ENCODE measurements at regions not wholly inside any gene's neighbourhood (a gene's known extent, or its start where the extent isn't known, plus 50 kb on each side); places are given as distances from the start of the nearest gene placed in this dataset.

- H3K27ac ChIP-seq (ENCODE audit: low read length), result no peak overlapping the region
- TF ChIP-seq CTCF (IDR thresholded peaks at IDR 0.05; ENCODE audit: low read depth, low read length) (no peak), EZH2phosphoT487 (IDR thresholded peaks at IDR 0.05; ENCODE audit: low read depth) (no peak)
- H3K9ac ChIP-seq (ENCODE audit: low read length), result no peak overlapping the region
- H3K79me2 ChIP-seq (ENCODE audit: low read length), result no peaks in the 10 kb centered on the region
- H3K4me2 ChIP-seq (ENCODE audit: low read length), result no peak overlapping the region
- no peaks in the 10 kb centered on the region for H3K4me1 ChIP-seq (ENCODE audit: low read length)
- H4K20me1 ChIP-seq (ENCODE audit: insufficient read depth, low read length), result no peaks in the 10 kb centered on the region
- H3K4me3 ChIP-seq (ENCODE audit: low read length), result no peak overlapping the region
- no peaks in the 10 kb centered on the region for H3K36me3 ChIP-seq (replicated peaks; ENCODE audit: low read depth, low read length)
- no peaks in the 10 kb centered on the region for H3K27me3 ChIP-seq (ENCODE audit: low read depth, low read length)
- H2AFZ ChIP-seq (ENCODE audit: low read depth, low read length), result no peak overlapping the region
- H3K9me3 ChIP-seq (ENCODE audit: insufficient read depth, low read length), result no peaks in the 10 kb centered on the region
Measured at GRCh38 chr10:64320448-64320847, 799.2 kb downstream of the REEP3 start.

DNA sequence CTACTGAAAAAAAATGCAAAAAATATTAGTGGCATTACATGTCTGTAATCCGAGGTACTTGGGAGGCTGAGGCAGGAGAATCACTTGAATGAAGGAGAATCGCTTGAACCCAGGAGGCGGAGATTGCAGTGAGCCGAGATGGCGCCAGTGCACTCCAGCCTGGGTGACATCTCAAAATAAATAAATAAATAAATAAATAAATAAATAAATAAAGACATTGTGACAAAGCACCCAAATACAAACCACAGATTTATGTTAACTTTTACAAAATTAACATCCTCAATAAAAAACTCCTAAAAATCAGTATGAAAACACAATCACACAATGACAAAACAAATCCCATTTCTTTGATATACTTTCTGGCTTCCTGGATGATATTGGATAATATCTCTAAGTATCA, 808.3 kb downstream of the REEP3 start:
- Histone ChIP-seq H3K79me2 (ENCODE audit: low read length) (no peaks in the 10 kb centered on the region), H3K4me1 (ENCODE audit: low read length) (no peaks in the 10 kb centered on the region), H3K9me3 (ENCODE audit: insufficient read depth, low read length) (no peaks in the 10 kb centered on the region), H3K27me3 (ENCODE audit: low read depth, low read length) (no peaks in the 10 kb centered on the region), H3K36me3 (replicated peaks; ENCODE audit: low read depth, low read length) (no peaks in the 10 kb centered on the region), H3K4me3 (ENCODE audit: low read length) (no peak overlapping the region), H3K4me2 (ENCODE audit: low read length) (no peak overlapping the region), H2AFZ (ENCODE audit: low read depth, low read length) (no peak overlapping the region), H3K9ac (ENCODE audit: low read length) (no peak overlapping the region), H3K27ac (ENCODE audit: low read length) (no peak overlapping the region), H4K20me1 (ENCODE audit: insufficient read depth, low read length) (no peaks in the 10 kb centered on the region)
- TF ChIP-seq CTCF (IDR thresholded peaks at IDR 0.05; ENCODE audit: low read depth, low read length), result no peak

DNA sequence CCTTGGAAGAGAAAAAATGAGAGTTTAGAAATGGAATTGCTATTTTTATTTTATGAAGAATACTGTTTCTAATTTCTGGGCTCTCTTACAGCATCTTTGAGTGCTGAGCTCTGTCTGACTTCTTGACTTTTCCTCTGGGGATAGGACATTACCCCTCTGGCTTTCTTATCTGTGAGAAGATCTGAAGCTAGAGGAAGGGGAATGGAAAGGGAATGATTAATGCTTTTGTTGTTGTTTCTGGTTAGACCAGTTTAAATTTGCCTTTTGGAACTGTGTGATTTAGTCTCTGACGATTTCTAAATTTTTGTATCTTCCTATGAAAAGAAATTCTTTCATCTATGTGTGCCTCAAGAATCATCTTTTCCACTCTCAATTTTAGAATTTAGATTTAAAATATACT, 811.4 kb downstream of the REEP3 start:
- Histone ChIP-seq H3K79me2 (ENCODE audit: low read length) (no peaks in the 10 kb centered on the region), H3K9ac (ENCODE audit: low read length) (no peak overlapping the region), H3K4me2 (ENCODE audit: low read length) (no peak overlapping the region), H3K36me3 (replicated peaks; ENCODE audit: low read depth, low read length) (no peaks in the 10 kb centered on the region), H3K27me3 (ENCODE audit: low read depth, low read length) (no peaks in the 10 kb centered on the region), H3K4me1 (ENCODE audit: low read length) (no peaks in the 10 kb centered on the region), H3K9me3 (ENCODE audit: insufficient read depth, low read length) (no peaks in the 10 kb centered on the region), H2AFZ (ENCODE audit: low read depth, low read length) (no peak overlapping the region), H4K20me1 (ENCODE audit: insufficient read depth, low read length) (no peaks in the 10 kb centered on the region), H3K4me3 (ENCODE audit: low read length) (no peak overlapping the region), H3K27ac (ENCODE audit: low read length) (no peak overlapping the region)
- TF ChIP-seq EZH2phosphoT487 (IDR thresholded peaks at IDR 0.05; ENCODE audit: low read depth), result no peak
- no peak for TF ChIP-seq CTCF (IDR thresholded peaks at IDR 0.05; ENCODE audit: low read depth, low read length)

DNA sequence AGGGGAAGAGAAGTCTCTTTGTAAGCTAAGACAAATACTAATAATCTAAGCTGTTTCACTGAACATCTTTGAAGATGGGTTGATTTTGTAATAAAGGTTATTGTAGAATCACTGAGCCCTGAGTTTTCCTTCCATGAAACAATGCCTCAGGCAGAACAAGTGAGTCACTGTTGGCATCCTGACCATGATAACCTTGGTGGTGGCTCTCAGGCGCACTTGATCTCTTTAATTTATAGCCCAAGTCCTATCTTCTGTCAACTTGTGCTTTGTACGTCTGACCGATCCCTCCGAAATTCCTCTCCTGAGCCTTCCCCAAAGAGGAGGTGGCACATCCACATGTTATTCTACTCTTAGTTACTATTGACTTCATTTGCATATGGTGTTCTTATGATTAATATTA, 812.9 kb downstream of the REEP3 start:
- Histone ChIP-seq H3K4me2 (ENCODE audit: low read length) (no peak overlapping the region), H2AFZ (ENCODE audit: low read depth, low read length) (no peak overlapping the region), H3K27ac (ENCODE audit: low read length) (no peak overlapping the region), H3K36me3 (replicated peaks; ENCODE audit: low read depth, low read length) (no peaks in the 10 kb centered on the region), H3K9me3 (ENCODE audit: insufficient read depth, low read length) (no peaks in the 10 kb centered on the region), H3K4me3 (ENCODE audit: low read length) (no peak overlapping the region), H3K4me1 (ENCODE audit: low read length) (no peaks in the 10 kb centered on the region), H3K9ac (ENCODE audit: low read length) (no peak overlapping the region), H3K27me3 (ENCODE audit: low read depth, low read length) (no peaks in the 10 kb centered on the region), H3K79me2 (ENCODE audit: low read length) (no peaks in the 10 kb centered on the region), H4K20me1 (ENCODE audit: insufficient read depth, low read length) (no peaks in the 10 kb centered on the region)
- TF ChIP-seq EZH2phosphoT487 (IDR thresholded peaks at IDR 0.05; ENCODE audit: low read depth), result no peak
- TF ChIP-seq CTCF (IDR thresholded peaks at IDR 0.05; ENCODE audit: low read depth, low read length), result no peak
